ENCODE measurements at regions not wholly inside any gene's neighbourhood (a gene's known extent, or its start where the extent isn't known, plus 50 kb on each side); places are given as distances from the start of the nearest gene placed in this dataset.
"Not testable (repeated sequence)": the region's sequence is repeated elsewhere in the genome, so short reads cannot be mapped to it uniquely, and the experiment has no call there.

- not testable (repeated sequence) for TF ChIP-seq CTCF (IDR thresholded peaks at IDR 0.05; ENCODE audit: low read depth, low read length); EZH2phosphoT487 (IDR thresholded peaks at IDR 0.05; ENCODE audit: low read depth)
These were observed 258.7 kb upstream of the KCND2 start for GRCh38 chr7:120014301-120014700.

All from OCI-LY3 (cell line).